GM13977 (cell line): ENCODE measurements at regions not wholly inside any gene's neighbourhood (a gene's known extent, or its start where the extent isn't known, plus 50 kb on each side); places are given as distances from the start of the nearest gene placed in this dataset.

Experiments used
- DNase-seq: peaks from one replicate; pipeline ENCODE4 v3.0.0; 2012; ENCODE audit warnings: low spot score
- in situ Hi-C: fragments of 300-500 bp; cut with MboI; formaldehyde crosslinking; loops from one replicate; pipeline ENCODE4 v1.12.0; 2022; ENCODE audit warnings: low sequenced_read_pairs, low pct_unique_long_range_greater_than_20kb, mixed read lengths, inconsistent platforms; ENCODE audit not compliant: unreplicated experiment
- TF ChIP-seq, protein P1 (sequence below): IDR thresholded peaks from 2 replicates; pipeline ENCODE4 v1.5.1; 2012; ENCODE audit warnings: mild to moderate bottlenecking, control low read depth; ENCODE audit not compliant: insufficient read depth; ENCODE audit errors: extremely low read depth, missing control alignments

GRCh38 chr12:131345521-131346436 lies 365.1 kb upstream of the SFSWAP start:
- no peak for DNase-seq
- TF ChIP-seq, protein P1, sequence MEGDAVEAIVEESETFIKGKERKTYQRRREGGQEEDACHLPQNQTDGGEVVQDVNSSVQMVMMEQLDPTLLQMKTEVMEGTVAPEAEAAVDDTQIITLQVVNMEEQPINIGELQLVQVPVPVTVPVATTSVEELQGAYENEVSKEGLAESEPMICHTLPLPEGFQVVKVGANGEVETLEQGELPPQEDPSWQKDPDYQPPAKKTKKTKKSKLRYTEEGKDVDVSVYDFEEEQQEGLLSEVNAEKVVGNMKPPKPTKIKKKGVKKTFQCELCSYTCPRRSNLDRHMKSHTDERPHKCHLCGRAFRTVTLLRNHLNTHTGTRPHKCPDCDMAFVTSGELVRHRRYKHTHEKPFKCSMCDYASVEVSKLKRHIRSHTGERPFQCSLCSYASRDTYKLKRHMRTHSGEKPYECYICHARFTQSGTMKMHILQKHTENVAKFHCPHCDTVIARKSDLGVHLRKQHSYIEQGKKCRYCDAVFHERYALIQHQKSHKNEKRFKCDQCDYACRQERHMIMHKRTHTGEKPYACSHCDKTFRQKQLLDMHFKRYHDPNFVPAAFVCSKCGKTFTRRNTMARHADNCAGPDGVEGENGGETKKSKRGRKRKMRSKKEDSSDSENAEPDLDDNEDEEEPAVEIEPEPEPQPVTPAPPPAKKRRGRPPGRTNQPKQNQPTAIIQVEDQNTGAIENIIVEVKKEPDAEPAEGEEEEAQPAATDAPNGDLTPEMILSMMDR, result no peak
- in situ Hi-C loops, result no loop called here

DNA sequence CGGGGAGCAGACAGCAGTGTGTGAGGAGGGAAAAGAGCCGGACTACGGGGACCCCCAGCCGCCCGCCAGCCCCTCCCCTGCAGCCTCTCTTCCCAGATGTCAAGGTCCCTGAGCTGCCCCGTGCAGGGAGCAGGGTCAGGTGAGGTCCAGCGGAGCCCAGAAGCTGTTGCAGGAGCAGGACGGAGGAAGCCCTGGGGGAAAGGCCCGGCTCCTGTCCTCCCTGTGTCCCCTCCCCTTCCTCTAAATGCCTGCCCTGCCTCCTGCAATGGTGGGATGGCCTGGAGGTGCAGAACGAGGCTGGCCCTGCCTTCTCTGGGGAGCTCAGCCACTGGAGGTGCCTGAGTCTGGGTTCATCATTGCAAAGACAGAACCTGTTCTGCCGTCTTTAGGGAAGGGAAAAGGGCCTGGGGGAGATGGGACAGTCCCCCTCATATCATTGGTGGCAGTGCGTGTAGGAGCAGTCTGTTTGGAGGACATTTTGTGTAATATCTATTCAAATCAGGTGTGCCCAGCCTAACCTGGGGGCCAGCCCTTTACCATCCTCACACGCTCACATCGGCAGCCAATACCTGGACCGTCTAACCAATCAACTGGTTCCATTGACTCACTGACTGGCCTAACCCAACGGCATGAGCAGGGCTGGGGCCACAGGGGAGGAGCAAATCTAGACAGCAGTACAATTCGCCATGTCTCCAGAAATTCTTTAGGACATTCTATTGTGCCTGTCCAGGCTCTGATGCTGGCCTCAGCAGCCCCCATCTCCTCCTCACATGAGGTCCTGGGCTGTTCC lies 364.1 kb upstream of the SFSWAP start:
- in situ Hi-C loops, result no loop called here
- TF ChIP-seq, protein P1, result no peak
- no peak for DNase-seq

DNA sequence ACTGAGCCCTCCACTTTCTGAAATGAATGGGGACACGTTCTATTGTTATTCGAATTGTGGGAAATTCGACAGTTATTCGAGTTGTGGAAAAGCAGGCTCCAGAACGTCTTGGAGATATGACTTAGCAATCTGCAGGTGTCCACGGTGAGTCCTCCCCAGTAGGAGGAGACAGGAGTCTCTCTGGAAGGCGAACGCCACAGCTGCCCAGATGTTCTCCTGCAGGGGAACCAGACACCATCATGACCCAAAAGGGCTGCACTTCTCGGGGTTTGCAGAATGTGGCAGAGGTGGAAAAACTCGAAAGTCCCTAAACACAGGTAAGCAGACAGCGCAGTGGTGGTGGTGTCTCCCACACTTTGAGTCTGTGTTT lies 363.6 kb upstream of the SFSWAP start:
- DNase-seq, result no peak
- TF ChIP-seq, protein P1, result no peak
- in situ Hi-C loops, result no loop called here

DNA sequence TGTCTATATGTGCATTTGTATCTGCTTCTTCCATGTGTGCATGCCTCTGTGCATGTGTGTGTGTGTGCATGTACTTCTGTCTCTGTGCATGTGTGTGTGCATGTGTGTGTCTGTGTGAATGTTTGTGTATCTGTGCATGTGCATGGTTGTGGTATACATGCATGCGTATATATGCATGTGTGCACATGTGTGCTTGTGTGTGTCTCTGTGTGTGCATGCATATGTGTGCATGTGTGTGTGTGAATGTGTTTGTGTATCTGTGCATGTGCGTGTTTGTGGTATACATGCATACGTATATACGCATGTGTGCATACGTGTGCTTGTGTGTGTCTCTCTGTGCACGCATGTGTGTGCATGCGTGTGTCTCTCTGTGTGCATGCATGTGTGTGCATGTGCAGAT lies 363.2 kb upstream of the SFSWAP start:
- in situ Hi-C loops, result no loop called here
- TF ChIP-seq, protein P1, result no peak
- no peak for DNase-seq

- no peak for DNase-seq
- TF ChIP-seq, protein P1, result no peak
- in situ Hi-C loops, result no loop called here
Measured at GRCh38 chr12:131348231-131348630, 362.7 kb upstream of the SFSWAP start.

GRCh38 chr12:131348646-131349045 lies 362.2 kb upstream of the SFSWAP start:
- DNase-seq, result no peak
- in situ Hi-C loops, result no loop called here

More at GRCh38 chr12:131348646-131349045, 362.2 kb upstream of the SFSWAP start:
- TF ChIP-seq, protein P1, result no peak
